ENCODE measurements at regions not wholly inside any gene's neighbourhood (a gene's known extent, or its start where the extent isn't known, plus 50 kb on each side); places are given as distances from the start of the nearest gene placed in this dataset.

- Histone ChIP-seq H3K36me3 (no peaks in the 10 kb centered on the region), H3K9me3 (no peaks in the 10 kb centered on the region), H3K4me3 (no peak overlapping the region), H3K27me3 (no peaks in the 10 kb centered on the region)
- no peak for DNase-seq
Observed at GRCh38 chrX:7201496-7201895, 53.5 kb upstream of the PUDP start.

GRCh38 chrX:7198499-7198898, 50.5 kb upstream of the PUDP start:
- no peak overlapping the region for H3K4me3 ChIP-seq
- no peaks in the 10 kb centered on the region for H3K27me3 ChIP-seq
- DNase-seq: no peak
- H3K9me3 ChIP-seq: no peaks in the 10 kb centered on the region
- H3K36me3 ChIP-seq: no peaks in the 10 kb centered on the region
